PC-3 (cell line): ENCODE measurements at regions not wholly inside any gene's neighbourhood (a gene's known extent, or its start where the extent isn't known, plus 50 kb on each side); places are given as distances from the start of the nearest gene placed in this dataset.

Experiments used
- EZH2 ChIP-seq: fragments of 300-600 bp; sonication (generic); IDR thresholded peaks from one replicate; pipeline ENCODE4 v1.6.1; 2017; ENCODE audit warnings: antibody characterized with exemption, mild to moderate bottlenecking, low read length; ENCODE audit not compliant: unreplicated experiment
- EZH2phosphoT487 ChIP-seq: fragments of 300-600 bp; sonication (generic); IDR thresholded peaks from 2 replicates; pipeline ENCODE4 v1.6.1; 2018; ENCODE audit warnings: mild to moderate bottlenecking, antibody characterized with exemption, low read length, borderline replicate concordance
- TF ChIP-seq, protein P1 (sequence below): fragments of 300-600 bp; sonication (generic); conservative IDR thresholded peaks from 2 replicates; pipeline ENCODE4 v1.5.1; 2017; ENCODE audit warnings: antibody characterized with exemption, low read depth, mild to moderate bottlenecking, low read length

DNA sequence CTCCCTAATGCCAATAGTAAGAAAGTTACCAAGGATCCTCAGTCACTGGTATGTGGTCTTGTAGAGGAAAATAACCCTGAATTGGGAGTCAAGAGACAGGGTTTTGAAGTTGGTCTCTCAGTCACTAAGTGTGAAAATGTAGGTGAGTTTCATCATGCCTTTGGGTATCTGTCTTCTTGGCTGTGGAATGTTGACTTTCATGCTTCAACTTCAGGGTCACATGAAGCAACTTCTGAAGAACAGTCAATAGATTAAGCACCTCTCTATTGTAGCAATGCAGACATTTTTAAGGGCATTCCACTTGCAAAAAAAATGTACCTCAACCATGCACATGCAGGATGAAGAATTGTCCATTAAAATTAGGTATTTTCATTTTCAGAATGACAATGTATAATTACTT, 194.6 kb downstream of the CSNK1G3 start:
- TF ChIP-seq, protein P1, sequence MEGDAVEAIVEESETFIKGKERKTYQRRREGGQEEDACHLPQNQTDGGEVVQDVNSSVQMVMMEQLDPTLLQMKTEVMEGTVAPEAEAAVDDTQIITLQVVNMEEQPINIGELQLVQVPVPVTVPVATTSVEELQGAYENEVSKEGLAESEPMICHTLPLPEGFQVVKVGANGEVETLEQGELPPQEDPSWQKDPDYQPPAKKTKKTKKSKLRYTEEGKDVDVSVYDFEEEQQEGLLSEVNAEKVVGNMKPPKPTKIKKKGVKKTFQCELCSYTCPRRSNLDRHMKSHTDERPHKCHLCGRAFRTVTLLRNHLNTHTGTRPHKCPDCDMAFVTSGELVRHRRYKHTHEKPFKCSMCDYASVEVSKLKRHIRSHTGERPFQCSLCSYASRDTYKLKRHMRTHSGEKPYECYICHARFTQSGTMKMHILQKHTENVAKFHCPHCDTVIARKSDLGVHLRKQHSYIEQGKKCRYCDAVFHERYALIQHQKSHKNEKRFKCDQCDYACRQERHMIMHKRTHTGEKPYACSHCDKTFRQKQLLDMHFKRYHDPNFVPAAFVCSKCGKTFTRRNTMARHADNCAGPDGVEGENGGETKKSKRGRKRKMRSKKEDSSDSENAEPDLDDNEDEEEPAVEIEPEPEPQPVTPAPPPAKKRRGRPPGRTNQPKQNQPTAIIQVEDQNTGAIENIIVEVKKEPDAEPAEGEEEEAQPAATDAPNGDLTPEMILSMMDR = no peak
- TF ChIP-seq EZH2 = no peak
- no peak for TF ChIP-seq EZH2phosphoT487
